RWPE2 (cell line): ENCODE measurements at regions not wholly inside any gene's neighbourhood (a gene's known extent, or its start where the extent isn't known, plus 50 kb on each side); places are given as distances from the start of the nearest gene placed in this dataset.

Experiments used
- ATAC-seq: fragments of 200-7000 bp; cut with Tn5 transposase; 3 replicates; pipeline ENCODE4 v1.9.1; 2021; ENCODE audit warnings: low read depth
- DNase-seq: peaks from one replicate; pipeline ENCODE4 v3.0.0-alpha.2; 2020; ENCODE audit warnings: low spot score
- H3K27ac ChIP-seq: fragments of 450-650 bp; 2 replicates; pipeline ENCODE4 v1.5.1; 2017; ENCODE audit warnings: mild to moderate bottlenecking; ENCODE audit not compliant: poor library complexity, severe bottlenecking
- H3K27me3 ChIP-seq: fragments of 250-450 bp; sonication (Bioruptor Pico); 2 replicates; pipeline ENCODE4 v1.5.1; 2021; ENCODE audit warnings: mild to moderate bottlenecking, moderate library complexity; ENCODE audit not compliant: insufficient read depth, poor library complexity, severe bottlenecking
- H3K36me3 ChIP-seq: fragments of 250-450 bp; sonication (Bioruptor Pico); 2 replicates; pipeline ENCODE4 v1.5.1; 2020; ENCODE audit warnings: low read depth, mild to moderate bottlenecking, moderate library complexity
- H3K4me1 ChIP-seq: fragments of 250-450 bp; sonication (Bioruptor Pico); 2 replicates; pipeline ENCODE4 v1.5.1; 2021; ENCODE audit warnings: mild to moderate bottlenecking, moderate library complexity; ENCODE audit not compliant: insufficient read depth, poor library complexity, severe bottlenecking
- H3K4me3 ChIP-seq: fragments of 250-450 bp; sonication (Bioruptor Pico); 2 replicates; pipeline ENCODE4 v1.5.1; 2021; ENCODE audit warnings: mild to moderate bottlenecking, moderate library complexity; ENCODE audit not compliant: severe bottlenecking
- H3K9me3 ChIP-seq: fragments of 250-450 bp; sonication (Bioruptor Pico); 2 replicates; pipeline ENCODE4 v1.5.1; 2021; ENCODE audit warnings: mild to moderate bottlenecking, moderate library complexity; ENCODE audit not compliant: severe bottlenecking
- CTCF ChIP-seq: fragments of 450-650 bp; IDR thresholded peaks from one replicate; pipeline ENCODE4 v1.5.1; 2017; ENCODE audit warnings: mild to moderate bottlenecking, moderate library complexity; ENCODE audit not compliant: poor library complexity, severe bottlenecking

GRCh38 chr6:40170856-40171255, 236.6 kb upstream of the MOCS1 start:
- H3K27me3 ChIP-seq, result no peaks in the 10 kb centered on the region
- no peak for TF ChIP-seq CTCF
- H3K4me1 ChIP-seq, result no peaks in the 10 kb centered on the region
- DNase-seq (no peak), ATAC-seq (no peak)
- no peaks in the 10 kb centered on the region for H3K36me3 ChIP-seq
- no peak overlapping the region for H3K4me3 ChIP-seq
- H3K9me3 ChIP-seq, result no peaks in the 10 kb centered on the region
- H3K27ac ChIP-seq, result no peak overlapping the region

GRCh38 chr6:40169878-40170277, 235.6 kb upstream of the MOCS1 start:
- Histone ChIP-seq H3K27ac (no peak overlapping the region), H3K27me3 (no peaks in the 10 kb centered on the region), H3K4me3 (no peak overlapping the region), H3K4me1 (no peaks in the 10 kb centered on the region), H3K9me3 (no peaks in the 10 kb centered on the region), H3K36me3 (no peaks in the 10 kb centered on the region)
- no peak for DNase-seq
- TF ChIP-seq CTCF, result no peak
- ATAC-seq, result no peak

- H3K27me3 ChIP-seq, result no peaks in the 10 kb centered on the region
- no peak for TF ChIP-seq CTCF
- no peak overlapping the region for H3K4me3 ChIP-seq
Observed at GRCh38 chr6:40166963-40167362, 232.7 kb upstream of the MOCS1 start.

GRCh38 chr6:40165036-40165709, 230.9 kb upstream of the MOCS1 start:
- TF ChIP-seq CTCF, result no peak
- no peaks in the 10 kb centered on the region for H3K9me3 ChIP-seq
- ATAC-seq (no peak), DNase-seq (no peak)
- H3K27me3 ChIP-seq, result no peaks in the 10 kb centered on the region
- no peak overlapping the region for H3K27ac ChIP-seq
- H3K4me1 ChIP-seq, result no peaks in the 10 kb centered on the region
- no peak overlapping the region for H3K4me3 ChIP-seq
- H3K36me3 ChIP-seq, result no peaks in the 10 kb centered on the region

More at GRCh38 chr6:40166963-40167362, 232.7 kb upstream of the MOCS1 start:
- H3K9me3 ChIP-seq, result no peaks in the 10 kb centered on the region
- no peak for ATAC-seq
- DNase-seq, result no peak
- H3K4me1 ChIP-seq, result no peaks in the 10 kb centered on the region
- no peak overlapping the region for H3K27ac ChIP-seq
- H3K36me3 ChIP-seq, result no peaks in the 10 kb centered on the region

GRCh38 chr6:40164345-40164755, 230.1 kb upstream of the MOCS1 start:
- Histone ChIP-seq H3K4me3 (no peak overlapping the region), H3K4me1 (no peaks in the 10 kb centered on the region), H3K9me3 (no peaks in the 10 kb centered on the region), H3K27me3 (no peaks in the 10 kb centered on the region), H3K36me3 (no peaks in the 10 kb centered on the region), H3K27ac (no peak overlapping the region)
- TF ChIP-seq CTCF, result no peak
- ATAC-seq, result no peak
- DNase-seq, result no peak
